HEK293T (cell line): ENCODE measurements at regions not wholly inside any gene's neighbourhood (a gene's known extent, or its start where the extent isn't known, plus 50 kb on each side); places are given as distances from the start of the nearest gene placed in this dataset.

Source experiments
- CTCF ChIA-PET: fragments of 350-600 bp; formaldehyde crosslinking; extraction: SDS; loops from one replicate; lab custom pipeline; 2021; ENCODE audit warnings: antibody characterized with exemption, inconsistent platforms; lab: Yijun Ruan, JAX
- POLR2A ChIA-PET: fragments of 350-600 bp; formaldehyde crosslinking; extraction: SDS; loops from one replicate; lab custom pipeline; 2020; ENCODE audit warnings: antibody characterized with exemption, inconsistent platforms; lab: Yijun Ruan, JAX
- DNase-seq: peaks from one replicate; pipeline ENCODE4 v3.0.0; 2012; ENCODE audit warnings: mixed read lengths; ENCODE audit errors: extremely low spot score
- ARNT ChIP-seq: fragments of 450-650 bp; IDR thresholded peaks from 2 replicates; pipeline ENCODE4 v1.6.1; 2017; ENCODE audit warnings: mild to moderate bottlenecking
- BHLHE40 ChIP-seq: fragments of 450-650 bp; IDR thresholded peaks from 2 replicates; pipeline ENCODE4 v1.6.1; 2016; ENCODE audit warnings: mild to moderate bottlenecking, moderate library complexity, borderline replicate concordance
- CTBP1 ChIP-seq: fragments of 450-650 bp; IDR thresholded peaks from 2 replicates; pipeline ENCODE4 v1.6.1; 2016; ENCODE audit warnings: borderline replicate concordance
- ELF4 ChIP-seq: fragments of 450-650 bp; IDR thresholded peaks from 2 replicates; pipeline ENCODE4 v1.6.1; 2017; ENCODE audit warnings: antibody characterized with exemption
- FOXA1 ChIP-seq: fragments of 450-650 bp; IDR thresholded peaks from 2 replicates; pipeline ENCODE4 v1.6.1; 2016; ENCODE audit warnings: mild to moderate bottlenecking
- FOXK2 ChIP-seq: fragments of 450-650 bp; IDR thresholded peaks from 2 replicates; pipeline ENCODE4 v1.6.1; 2016; ENCODE audit warnings: mild to moderate bottlenecking
- FOXM1 ChIP-seq: fragments of 450-650 bp; IDR thresholded peaks from 2 replicates; pipeline ENCODE4 v1.6.1; 2017; ENCODE audit warnings: mild to moderate bottlenecking, borderline replicate concordance
- HDGF ChIP-seq: fragments of 450-650 bp; IDR thresholded peaks from 2 replicates; pipeline ENCODE4 v1.6.1; 2017; ENCODE audit warnings: antibody characterized with exemption, borderline replicate concordance
- L3MBTL2 ChIP-seq: fragments of 450-650 bp; conservative IDR thresholded peaks from 2 replicates; pipeline ENCODE4 v1.6.1; 2016; ENCODE audit warnings: mild to moderate bottlenecking
- LEF1 ChIP-seq: fragments of 450-650 bp; IDR thresholded peaks from 2 replicates; pipeline ENCODE4 v1.6.1; 2017; ENCODE audit warnings: mild to moderate bottlenecking, borderline replicate concordance
- NFRKB ChIP-seq: fragments of 450-650 bp; IDR thresholded peaks from 2 replicates; pipeline ENCODE4 v1.6.1; 2016; ENCODE audit warnings: mild to moderate bottlenecking, moderate library complexity
- PKNOX1 ChIP-seq: fragments of 450-650 bp; IDR thresholded peaks from 2 replicates; pipeline ENCODE4 v1.6.1; 2016
- SP1 ChIP-seq: fragments of 450-650 bp; IDR thresholded peaks from 2 replicates; pipeline ENCODE4 v1.6.1; 2017
- SUZ12 ChIP-seq: fragments of 450-650 bp; IDR thresholded peaks from 2 replicates; pipeline ENCODE4 v1.6.1; 2016; ENCODE audit warnings: mild to moderate bottlenecking
- TARDBP ChIP-seq: fragments of 450-650 bp; IDR thresholded peaks from 2 replicates; pipeline ENCODE4 v1.6.1; 2016
- ZNF384 ChIP-seq: fragments of 450-650 bp; IDR thresholded peaks from 2 replicates; pipeline ENCODE4 v1.6.1; 2016

GRCh38 chr5:15263406-15263805, 236.6 kb upstream of the FBXL7 start:
- TF ChIP-seq SUZ12 (no peak), HDGF (no peak), ELF4 (no peak), PKNOX1 (no peak), NFRKB (no peak), FOXA1 (no peak), TARDBP (no peak), ARNT (no peak), BHLHE40 (no peak), FOXM1 (no peak), LEF1 (no peak), ZNF384 (no peak), FOXK2 (no peak), CTBP1 (no peak), SP1 (no peak), L3MBTL2 (no peak)
- ChIA-PET CTCF (no interaction called here), POLR2A (no interaction called here)
- DNase-seq, result no peak

- POLR2A ChIA-PET, result no interaction called here
- CTCF ChIA-PET, result no interaction called here
- TF ChIP-seq FOXK2, result no peak
- TF ChIP-seq ARNT, result no peak
- TF ChIP-seq ZNF384, result no peak
- no peak for TF ChIP-seq FOXA1
- no peak for TF ChIP-seq L3MBTL2
- no peak for TF ChIP-seq PKNOX1
- no peak for DNase-seq
Observed at GRCh38 chr5:15261269-15261995, 238.5 kb upstream of the FBXL7 start.

GRCh38 chr5:15260356-15261268, 239.4 kb upstream of the FBXL7 start:
- CTCF ChIA-PET, result no interaction called here

GRCh38 chr5:15256485-15256884, 243.5 kb upstream of the FBXL7 start:
- POLR2A ChIA-PET, result no interaction called here
- no peak for DNase-seq
- CTCF ChIA-PET, result no interaction called here
- TF ChIP-seq TARDBP (no peak), HDGF (no peak), CTBP1 (no peak), ARNT (no peak), ZNF384 (no peak)

More at GRCh38 chr5:15260356-15261268, 239.4 kb upstream of the FBXL7 start:
- TF ChIP-seq ELF4 (no peak), CTBP1 (no peak), SP1 (no peak), PKNOX1 (no peak), ZNF384 (no peak), LEF1 (no peak)
- DNase-seq, result no peak
- POLR2A ChIA-PET, result no interaction called here

GRCh38 chr5:15255576-15255975, 244.4 kb upstream of the FBXL7 start:
- TF ChIP-seq LEF1 (no peak), FOXA1 (no peak), HDGF (no peak), SP1 (no peak), FOXM1 (no peak), L3MBTL2 (no peak)
- CTCF ChIA-PET, result no interaction called here
- POLR2A ChIA-PET, result no interaction called here
- DNase-seq, result no peak

GRCh38 chr5:15254607-15255006, 245.4 kb upstream of the FBXL7 start:
- CTCF ChIA-PET, result no interaction called here
- DNase-seq, result no peak
- POLR2A ChIA-PET, result no interaction called here
- TF ChIP-seq SP1 (no peak), ELF4 (no peak), NFRKB (no peak), ZNF384 (no peak)

GRCh38 chr5:15252331-15252730, 247.6 kb upstream of the FBXL7 start:
- DNase-seq, result no peak
- ChIA-PET CTCF (no interaction called here), POLR2A (no interaction called here)
- no peak for TF ChIP-seq L3MBTL2
- TF ChIP-seq NFRKB, result no peak
- no peak for TF ChIP-seq SUZ12
- TF ChIP-seq FOXK2, result no peak
- no peak for TF ChIP-seq LEF1
- no peak for TF ChIP-seq ZNF384
- no peak for TF ChIP-seq TARDBP
